HG03196 (cell line): ENCODE measurements at regions not wholly inside any gene's neighbourhood (a gene's known extent, or its start where the extent isn't known, plus 50 kb on each side); places are given as distances from the start of the nearest gene placed in this dataset.

Experiments used
- ATAC-seq: cut with Tn5 transposase; IDR thresholded peaks from one replicate; pipeline ENCODE4 v1.9.1; 2021; ENCODE audit not compliant: unreplicated experiment

DNA sequence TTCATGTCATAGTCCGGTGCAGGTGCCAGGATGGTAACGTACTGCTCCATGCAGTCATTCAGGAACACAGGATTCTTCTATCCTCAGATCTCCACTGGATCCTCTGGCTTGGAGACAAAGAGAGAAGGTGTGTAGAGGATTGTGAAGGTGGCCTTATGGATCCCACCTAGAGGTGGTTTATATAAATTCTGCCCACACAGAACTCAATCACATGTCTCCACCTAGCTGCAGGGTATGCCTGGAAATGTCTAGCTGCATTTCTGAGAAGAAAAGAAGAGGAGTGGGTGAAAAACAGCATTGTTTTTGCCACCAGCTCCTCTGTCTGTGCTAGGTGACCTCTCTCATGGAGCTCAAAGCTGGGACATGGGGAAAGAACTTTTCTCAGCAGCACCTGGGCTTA, 478.7 kb downstream of the PDCD6IP start:
- no peak for ATAC-seq

DNA sequence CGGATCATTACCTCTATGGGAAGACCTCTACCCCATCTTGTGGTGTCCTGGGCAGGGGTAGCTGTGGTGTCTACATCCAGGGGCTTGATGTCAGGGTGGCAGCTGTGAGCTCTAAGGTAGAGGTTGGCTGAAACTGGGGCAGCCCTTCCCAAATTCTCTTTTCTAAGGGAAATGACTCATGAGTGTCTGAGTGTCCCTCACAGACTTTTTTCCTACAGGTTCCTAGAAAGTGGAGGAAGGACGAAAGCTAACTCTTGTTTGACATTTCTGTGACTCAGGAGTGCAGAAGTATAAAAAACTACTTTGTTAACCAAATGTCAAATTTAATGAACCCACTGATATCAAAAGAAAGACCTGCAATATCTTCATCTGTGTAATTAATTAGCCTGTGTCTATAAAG, 481.5 kb downstream of the PDCD6IP start:
- ATAC-seq: no peak

DNA sequence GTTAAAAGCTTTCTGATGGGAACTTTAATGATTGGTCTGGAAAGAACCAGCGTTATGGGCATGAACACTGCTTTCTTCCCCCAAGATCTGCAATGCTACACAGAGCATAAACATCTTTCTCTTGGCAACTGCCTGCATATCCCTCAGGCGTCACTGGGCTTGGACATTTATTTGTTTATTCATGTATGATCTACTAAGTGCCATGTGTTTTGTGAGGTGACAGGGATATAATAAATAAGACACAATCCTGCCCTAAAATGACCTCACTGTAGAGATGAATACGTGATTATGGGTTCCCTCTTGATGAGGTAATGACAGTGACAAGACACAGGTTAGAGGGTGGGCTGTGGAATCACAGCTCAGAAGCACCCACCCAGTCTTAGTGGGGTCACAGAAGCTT, 485.3 kb downstream of the PDCD6IP start:
- no peak for ATAC-seq

DNA sequence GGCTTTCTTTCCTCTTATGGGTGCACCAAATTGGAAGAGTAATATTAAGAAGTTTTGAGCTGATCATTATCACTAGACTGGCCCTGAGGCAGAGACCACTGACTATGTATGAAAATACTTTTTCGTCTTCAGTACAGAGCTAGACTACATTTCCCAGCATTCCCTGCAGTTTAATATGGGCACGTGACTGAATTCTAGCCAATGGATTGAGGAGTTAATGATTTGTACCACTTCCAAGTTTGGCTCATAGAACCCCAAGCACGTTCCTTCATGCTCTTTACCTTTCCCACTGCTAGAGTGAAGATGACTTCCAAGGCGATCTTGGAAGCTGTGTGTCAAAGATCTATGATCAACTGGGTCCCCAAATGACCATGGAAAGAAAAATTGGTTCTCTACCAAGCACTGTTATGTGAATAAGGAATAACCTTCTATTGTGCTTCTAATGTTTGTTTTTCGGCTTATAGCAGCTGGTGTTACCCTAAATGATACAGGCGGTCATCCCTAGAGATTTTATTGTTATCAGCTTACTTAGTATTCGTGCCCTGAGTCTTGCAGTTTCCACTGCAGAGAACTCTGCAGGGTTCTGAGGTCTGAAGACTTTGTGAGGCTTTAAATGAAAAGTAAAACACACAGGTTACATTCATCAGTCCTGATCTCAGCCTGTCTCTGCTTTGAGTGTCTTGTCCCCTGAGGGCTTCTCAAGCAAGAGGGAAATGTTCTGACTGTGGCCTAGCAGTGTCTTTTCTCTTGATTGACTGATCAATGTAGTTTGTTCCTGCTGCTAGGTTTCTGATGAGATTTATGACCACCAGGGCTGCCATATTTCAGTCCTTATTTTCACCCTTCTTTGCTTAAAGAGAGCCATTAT, 486.8 kb downstream of the PDCD6IP start:
- ATAC-seq: no peak

DNA sequence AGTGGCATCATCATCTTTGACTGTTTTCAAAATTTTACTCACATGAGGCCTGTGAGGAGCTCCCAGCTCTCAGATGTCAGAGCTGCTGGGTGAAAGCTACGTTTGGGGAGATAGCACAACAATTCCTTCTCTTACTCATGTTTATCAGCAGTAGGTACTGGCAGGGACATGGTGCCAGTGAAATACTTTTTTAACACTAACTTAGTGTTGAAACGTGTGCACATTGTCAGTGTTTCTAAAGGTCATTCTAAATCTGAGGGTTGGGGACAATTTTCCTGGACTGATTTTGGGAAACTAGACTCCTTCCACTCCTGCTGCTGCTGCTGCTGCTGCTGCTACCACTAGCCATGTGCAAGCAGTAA, 487.4 kb downstream of the PDCD6IP start:
- ATAC-seq: no peak

DNA sequence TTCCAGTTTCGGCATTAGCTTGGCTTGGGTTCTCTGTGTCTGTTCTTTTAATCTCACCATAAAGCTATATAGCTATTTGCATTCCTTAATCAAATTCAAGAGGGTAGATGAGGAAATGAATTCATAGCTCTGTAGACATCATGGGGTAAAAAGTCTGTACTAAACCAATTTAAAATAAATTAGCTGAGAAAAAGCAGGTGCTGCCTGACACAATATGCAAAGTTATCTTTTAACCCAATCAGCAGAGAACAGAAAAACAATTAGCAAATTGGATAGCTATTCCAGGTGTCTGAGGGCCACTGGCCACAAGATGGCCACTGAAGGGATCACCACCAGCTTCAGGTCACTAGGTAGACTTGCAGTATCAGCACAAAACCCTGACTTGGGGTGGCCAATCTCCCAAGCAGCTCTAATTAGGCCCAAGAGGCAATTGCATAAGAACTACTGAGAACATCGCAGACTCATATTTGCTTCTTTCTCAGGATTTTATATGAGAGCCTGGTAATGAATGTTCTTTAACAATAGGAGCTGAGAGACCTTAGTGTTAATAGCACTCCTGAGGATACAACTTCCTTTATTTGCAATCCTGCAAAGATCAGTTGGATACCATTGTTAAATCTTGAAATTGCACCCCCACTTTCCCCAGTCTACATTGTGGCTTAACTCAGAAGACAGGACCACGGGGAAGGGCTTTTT, 494.3 kb downstream of the PDCD6IP start:
- ATAC-seq: no peak

DNA sequence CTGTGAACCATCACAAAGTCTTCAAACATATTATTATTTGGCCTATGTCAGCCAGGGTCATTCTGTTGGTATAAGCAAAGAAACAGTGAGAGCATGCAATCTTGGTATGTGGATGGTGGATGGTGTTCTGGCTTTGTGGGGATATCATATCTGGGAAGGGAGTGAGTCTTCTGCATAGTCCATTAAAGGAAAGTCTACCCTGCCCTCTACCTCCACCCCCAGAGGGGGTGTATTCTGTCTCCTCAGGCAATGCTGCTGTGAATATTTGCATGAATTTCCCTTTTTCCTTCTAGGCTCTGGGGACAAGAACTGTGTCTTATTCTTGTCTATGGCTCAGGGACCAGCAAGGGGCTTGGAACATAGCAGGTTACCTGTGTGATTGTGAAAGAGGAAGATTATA, 495.8 kb downstream of the PDCD6IP start:
- no peak for ATAC-seq

DNA sequence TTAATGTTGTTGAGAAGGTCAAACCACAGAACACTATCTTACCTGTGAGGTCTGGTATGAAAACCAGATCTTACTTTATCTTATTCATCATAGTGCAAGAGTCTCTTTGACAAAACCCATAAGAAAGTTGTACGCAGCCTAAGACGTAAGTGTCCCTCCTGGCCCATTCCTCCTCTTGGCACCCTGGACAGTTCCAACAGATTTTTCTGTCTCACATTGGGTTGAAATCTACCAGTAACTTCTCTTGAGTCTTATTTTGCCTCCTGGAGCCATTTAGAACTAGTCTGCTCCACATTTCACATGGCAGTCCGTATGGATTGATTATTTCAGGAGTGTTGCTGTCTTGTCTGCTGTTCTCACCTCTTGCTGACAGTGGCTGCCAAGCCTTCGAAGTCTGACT, 498.4 kb downstream of the PDCD6IP start:
- ATAC-seq: no peak

DNA sequence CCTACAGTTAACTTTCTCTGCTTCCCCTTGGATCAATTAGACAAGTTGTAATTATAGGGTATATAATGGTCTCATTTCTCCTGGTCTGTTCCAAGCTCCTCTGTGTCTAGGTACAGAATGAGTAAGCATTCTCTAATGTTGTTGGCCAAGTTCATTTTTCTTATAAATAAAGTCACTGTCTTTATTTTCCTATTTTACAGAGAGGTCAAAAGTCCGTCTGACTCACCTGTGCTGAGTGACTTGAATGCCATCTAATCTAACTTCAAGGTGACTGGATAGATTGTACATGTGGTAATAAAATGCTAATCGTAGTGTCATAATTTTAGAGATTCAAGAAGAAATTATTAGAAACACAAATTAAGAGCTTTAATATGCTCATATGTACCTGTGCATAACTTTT, 500.2 kb downstream of the PDCD6IP start:
- ATAC-seq: no peak

DNA sequence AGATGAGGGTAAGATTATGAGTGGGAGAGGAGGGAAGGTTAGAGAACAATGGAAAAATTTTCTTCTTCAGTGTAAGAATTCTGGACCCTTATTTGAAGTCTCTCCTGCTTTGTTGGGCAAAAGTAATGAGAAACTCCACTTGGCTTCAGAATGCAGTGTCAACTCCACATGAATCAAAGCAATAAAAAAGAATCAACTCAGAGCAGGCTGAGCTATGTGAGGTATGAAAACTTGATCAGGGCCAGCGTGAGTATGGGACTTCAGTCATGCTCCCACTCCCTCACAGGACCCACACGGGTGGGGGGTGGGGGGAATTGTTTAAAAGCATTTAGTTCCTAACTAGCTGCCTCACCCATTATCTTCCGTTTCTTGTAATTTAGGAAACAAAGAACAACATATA, 502.2 kb downstream of the PDCD6IP start:
- no peak for ATAC-seq

DNA sequence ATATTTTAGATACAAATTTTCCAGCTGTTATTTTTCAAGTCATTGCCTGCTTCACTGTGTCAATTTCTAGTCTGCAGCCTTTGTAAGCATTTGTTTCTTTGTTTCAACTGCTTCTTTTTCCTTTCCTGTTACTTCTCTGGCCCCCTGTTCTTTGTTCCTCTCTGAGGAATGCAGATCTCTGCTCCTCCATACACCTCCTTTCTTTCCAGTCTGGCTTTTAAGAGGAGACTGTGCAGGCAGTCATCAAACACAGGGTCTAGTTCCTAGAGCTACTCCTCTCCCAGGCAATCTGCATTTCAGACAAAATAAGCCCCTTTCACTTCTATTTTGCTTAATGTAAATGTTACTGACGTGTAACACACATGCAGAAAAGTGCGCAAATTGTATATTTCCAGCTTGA, 502.9 kb downstream of the PDCD6IP start:
- ATAC-seq: no peak

DNA sequence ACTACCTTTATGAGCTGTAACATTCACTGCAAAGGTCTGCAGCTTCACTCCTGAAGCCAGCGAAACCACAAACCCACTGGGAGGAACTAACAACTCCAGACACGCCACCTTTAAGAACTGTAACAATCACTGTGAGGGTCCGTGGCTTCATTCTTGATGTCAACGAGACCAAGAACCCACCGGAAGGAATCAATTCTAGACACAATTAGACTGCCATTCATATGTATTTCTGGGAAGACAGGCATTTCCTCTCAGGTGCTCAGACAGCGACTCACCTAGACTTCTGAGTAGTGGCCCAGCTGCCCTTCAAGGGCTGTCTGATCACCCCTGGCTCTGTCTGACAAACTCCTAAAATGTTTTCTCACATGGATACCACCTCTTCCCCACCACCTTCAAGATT, 506.8 kb downstream of the PDCD6IP start:
- no peak for ATAC-seq

DNA sequence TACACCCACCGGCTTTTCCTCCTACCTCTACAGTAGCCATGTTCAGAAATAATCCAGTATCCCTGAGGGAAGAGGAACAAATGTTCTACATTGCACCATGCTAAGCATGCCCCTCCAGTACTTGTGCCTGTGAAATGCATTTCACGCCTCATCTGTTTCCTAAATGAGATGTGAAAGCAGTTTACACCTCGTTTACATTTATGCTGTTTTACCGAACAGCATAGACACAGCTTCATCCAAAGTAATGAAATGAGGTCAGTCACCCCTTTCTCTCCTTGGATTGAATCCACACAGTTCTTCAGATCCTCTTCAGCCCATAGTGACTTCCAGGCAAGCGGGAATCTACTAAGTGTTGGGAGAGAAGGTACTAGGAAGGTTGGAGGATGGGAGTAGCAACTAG, 514.3 kb downstream of the PDCD6IP start:
- ATAC-seq: no peak

DNA sequence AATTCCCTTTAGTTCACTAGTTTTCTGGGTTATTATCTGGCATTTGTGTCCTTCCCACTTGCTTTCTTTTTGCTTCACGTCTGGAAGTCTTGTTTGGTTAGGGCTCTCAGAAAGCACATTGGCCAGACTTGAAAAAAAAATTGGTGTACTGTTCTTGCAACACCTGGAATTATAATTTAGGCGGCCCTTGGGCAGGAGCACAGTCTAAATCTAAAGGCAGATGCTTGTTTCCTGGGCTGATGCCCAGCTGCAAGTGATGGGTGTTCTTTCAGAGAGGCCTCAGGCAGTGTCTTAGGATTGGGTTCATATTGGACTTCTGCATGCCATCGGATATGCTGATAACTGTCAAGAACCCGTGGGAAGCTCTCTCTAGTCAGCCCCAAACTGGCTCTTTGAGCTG, 521.5 kb downstream of the PDCD6IP start:
- ATAC-seq: no peak

DNA sequence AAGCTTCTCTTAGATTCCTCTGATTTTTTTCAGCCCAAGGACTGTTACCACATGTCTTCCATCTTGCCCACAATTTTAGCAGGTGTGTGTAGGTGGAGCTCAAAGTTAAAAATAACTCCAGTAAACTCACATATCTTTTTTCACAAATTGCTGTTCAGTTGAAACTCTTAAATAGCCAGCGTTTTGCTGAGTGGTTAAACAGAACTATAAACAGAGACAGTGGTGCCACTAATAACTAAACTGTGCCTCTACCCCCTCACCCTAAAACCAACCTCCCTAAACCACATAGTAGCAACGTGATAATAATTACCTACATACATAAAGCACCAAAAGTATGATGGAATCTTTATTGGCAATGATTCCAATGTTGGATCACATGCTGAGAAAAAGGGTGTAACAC, 525.1 kb downstream of the PDCD6IP start:
- ATAC-seq: peak; percentile 89

DNA sequence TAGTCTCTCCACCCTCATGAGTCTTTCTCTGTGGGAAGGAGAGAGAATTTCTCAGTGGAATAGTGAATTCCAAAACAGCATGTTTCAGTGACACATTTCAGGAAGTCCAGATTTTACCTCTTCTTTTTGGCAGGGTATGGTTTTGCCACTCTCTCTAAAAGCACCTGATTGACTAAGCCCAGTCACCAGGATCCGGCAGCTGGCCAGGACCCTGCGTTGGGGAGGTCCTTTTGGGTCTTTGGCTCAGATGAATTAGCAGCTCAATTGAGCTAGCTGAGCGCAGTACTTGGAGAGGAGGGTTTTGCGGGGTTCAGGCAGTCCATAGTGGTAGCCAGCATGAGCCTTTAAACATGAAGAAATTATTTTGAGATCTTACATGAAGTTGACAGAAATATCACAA, 548.2 kb downstream of the PDCD6IP start:
- no peak for ATAC-seq

DNA sequence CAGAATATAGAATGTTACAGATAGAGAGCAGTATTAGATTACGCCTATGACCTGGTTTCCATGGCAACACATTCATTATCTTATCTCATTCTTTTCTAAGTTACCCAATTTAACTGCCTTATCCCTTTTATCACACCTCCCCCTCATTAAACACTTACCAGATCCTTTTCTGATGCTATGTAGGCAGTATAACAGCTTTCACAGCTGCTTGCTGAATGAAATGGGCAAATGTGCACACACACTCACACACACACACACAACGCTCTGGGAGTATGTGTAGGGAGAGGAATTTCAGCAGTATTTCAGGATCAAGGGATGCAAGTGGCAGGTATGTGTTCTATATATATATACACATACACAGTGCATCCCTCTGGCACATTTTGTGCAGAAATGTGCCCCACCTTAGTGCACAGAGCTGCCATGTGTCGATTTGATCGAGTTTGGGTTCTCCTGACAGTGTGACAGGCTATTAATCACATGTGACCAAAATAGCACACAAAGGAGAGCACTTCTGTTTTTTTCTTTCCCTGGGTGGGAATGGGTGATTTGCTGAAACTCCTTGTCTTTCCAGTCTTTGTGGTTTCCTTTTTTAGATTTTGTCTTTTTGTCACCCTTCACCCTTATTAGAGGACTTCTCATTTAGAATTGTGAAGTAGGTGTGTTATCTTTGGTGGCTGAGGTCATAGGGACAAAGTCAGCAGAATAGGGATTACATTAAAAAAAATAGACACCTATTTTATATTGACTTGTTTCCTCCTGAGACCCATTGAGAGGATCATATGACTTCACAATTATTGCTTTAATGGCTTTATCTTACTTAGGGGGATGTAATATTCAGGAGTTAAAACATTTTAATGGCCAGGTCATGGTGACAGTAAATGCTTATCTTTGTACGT, 553.7 kb downstream of the PDCD6IP start:
- no peak for ATAC-seq

DNA sequence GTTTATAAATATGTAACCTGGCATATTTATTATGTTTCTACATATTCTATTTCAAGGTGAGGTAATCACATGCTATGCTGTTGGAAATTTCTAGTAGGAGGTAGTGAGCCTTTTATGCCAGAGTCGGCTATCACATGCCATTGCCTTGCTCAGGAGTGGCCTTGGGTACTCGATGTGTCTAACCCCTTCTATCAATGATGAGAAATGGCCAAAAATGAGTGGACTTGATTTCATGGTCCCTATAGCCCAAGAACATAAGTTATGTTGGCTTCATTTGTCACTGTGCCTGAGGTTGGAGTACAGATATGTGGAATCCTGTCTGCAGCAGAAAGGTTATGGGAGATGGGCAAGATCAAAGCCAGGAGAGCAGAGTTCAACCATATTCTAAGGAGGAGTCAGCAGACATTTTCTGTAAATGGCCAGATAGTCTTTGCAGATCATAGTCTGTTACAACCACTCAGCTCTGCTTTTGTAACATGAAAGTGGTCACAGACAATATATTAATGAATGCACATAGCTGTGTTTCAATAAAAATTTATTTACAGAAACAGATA, 554.4 kb downstream of the PDCD6IP start:
- ATAC-seq: no peak

DNA sequence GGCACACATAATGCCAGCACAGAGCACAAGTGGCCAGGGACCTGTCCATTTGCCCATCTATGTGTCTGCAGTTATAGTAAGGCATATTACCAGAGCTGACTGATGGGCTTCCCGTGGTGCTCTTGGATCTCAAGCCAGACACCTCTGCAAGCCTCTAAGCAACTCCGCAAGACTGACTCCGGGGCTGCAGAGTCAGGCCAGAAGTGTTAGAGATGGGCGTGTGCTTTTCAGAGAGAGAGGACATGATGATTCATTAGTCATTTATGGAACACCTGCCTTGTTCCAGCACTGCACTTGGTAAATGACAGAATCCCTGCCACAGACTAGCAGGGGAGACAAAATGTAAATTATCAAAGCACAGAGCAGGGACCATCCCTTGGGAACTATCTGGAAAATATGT, 559.0 kb downstream of the PDCD6IP start:
- ATAC-seq: no peak

DNA sequence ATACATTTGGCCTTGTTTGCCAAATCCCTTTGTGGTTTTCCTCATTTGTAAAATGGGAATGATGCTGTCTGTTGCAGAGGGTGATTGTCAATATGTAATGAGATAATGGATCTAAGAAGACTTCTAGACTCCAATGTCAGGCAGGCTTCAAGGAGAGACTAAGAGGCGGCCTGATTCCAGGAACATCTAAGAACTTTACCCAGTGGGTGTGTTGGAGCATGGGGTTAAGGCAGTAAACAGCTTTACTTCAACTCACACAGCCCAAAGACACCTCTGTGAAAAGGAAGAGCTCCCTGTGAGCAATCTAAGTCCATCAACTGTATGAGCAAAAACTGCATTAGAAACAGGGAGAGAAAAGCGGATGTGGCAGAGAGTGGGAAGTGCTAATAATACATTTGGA, 560.6 kb downstream of the PDCD6IP start:
- ATAC-seq: no peak

DNA sequence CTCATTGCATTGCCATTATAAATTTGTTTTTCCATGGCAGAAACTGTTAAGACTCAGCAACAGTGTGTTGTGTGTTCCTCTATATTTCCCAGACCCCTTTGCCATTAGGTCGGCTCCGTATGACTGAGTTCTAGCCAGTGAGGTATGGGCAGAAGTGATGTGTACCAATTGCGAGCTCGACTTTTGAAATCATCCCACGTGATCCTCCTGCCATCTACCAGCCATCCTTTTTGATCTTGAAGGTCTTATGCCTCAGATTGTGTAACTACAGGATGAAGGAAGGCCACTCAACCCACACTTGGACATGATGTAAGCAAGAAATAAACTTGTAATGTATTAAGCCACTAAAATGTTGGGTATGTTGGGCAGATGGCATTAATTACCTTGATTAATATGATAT, 562.3 kb downstream of the PDCD6IP start:
- no peak for ATAC-seq
